GM11168 (cell line): ENCODE measurements at regions not wholly inside any gene's neighbourhood (a gene's known extent, or its start where the extent isn't known, plus 50 kb on each side); places are given as distances from the start of the nearest gene placed in this dataset.
"Not testable (repeated sequence)": the region's sequence is repeated elsewhere in the genome, so short reads cannot be mapped to it uniquely, and the experiment has no call there.

Experiments used
- in situ Hi-C: fragments of 300-500 bp; cut with MboI; formaldehyde crosslinking; loops from one replicate; pipeline ENCODE4 v1.12.0; 2022; ENCODE audit warnings: low sequenced_read_pairs; ENCODE audit not compliant: unreplicated experiment

- in situ Hi-C loops, result no loop called here
Measured at GRCh38 chr1:30250984-30251850, 472.2 kb downstream of the MATN1 start.

DNA sequence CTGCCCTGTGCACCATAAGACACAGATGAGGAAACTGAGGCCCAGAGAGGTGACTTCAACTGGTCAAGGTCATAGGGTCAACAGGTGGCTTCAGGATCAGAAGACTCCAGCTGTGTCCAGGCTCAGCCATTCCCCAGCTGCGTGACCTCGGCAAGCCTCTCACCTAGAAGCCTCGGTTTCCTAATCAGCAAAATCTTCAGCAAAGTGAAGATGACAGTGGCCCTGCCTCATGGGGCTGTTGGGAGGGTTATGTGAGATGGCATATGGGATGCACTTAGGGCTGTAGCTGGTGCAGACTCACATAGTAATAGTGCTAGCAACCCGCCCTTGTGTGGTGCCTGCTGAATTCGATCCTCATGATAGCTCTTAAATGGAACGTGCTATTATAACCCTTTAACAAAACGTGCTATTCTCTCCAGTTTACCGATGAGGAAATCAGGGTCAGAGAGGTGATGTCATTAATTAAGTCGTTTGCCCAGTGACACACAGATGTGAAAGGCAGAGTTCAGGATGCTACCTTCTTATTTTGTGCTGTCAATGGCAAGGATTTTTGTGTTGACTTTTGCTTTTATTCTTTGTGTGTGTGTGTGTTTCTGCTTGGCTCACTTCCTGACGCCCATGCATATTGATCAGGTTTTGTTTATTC is 472.9 kb downstream of the MATN1 start:
- in situ Hi-C loops, result no loop called here

DNA sequence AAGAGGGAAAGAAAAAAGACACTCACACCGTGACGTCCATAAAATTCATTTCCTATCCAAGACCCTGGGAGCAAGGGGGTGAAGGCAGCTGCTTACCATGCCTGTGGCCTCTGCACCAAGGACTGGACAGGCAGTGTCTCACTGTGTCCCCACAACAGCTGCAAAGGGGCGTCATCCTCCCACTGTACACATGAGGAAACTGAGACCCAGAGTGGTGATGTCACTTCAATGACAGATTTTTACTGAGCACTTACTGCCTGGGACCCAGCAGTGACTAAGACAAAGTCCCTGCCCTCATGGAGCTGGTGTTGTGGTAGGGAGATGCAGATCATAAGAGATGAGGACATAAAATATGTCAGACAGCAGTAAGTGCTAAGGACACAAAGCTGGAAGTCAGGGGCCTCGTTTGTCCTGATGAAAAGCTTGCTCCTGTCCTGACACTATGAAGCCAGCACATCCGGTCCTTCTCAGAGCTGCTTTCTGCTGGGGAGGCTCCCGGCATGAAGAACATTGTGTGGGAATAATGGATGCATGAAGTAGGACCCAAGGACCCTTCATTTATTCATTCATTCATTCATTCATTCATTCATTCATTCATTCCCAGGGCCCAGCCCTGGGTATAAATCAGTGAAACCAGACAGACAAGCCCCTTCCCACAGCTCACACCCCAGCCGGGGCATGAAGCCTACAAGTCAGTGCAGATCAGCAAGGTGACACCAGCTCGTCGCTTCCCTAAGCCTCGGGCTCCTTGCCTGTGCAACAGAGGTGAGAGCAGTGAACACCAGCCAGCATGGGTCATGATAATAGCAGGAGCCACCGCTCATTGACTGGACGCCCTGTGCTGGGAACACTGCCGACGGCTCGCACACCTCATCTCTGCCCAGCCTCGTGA is 473.7 kb downstream of the MATN1 start:
- in situ Hi-C loops, result no loop called here

DNA sequence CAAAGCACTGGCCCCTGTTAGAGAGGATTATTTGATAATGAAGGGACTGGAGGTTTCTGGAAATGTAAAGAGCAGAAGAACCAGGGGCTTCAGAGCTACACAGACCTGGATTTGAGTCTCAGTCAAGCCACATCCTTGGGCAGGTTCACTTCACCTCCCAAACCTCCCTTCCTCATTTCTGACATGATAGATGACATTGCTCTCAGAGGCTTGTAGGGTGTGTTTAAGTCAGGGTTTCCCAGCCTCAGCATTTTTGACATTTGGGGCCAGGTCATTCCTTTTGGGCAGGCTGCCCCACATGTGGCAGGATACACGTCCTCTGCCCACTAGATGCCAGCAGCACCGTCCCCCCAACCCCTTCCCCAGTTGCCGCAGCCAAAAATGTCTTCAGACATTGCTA is 474.6 kb downstream of the MATN1 start:
- in situ Hi-C loops, result no loop called here

- in situ Hi-C loops, result no loop called here
Measured at GRCh38 chr1:30248373-30248772, 475.0 kb downstream of the MATN1 start.

DNA sequence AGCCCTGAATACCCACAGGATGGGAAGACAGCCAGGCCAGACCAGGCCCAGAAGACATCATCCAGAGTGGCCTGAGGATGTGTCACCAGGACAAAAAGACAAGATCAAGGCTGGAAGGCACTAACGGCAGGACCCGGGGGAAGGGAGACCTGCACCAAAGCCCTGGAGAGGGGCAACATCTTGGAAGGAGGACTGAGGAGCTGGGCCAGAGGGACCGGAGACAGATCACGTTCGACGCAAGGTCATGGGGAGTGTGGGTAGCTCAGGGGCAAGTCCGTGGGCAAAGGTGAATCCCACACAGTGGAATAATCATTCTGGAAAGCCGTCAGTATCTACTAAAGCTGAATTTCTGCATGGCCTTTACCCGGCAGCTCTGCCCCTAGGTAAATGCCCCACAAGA is 478.6 kb downstream of the MATN1 start:
- in situ Hi-C loops, result no loop called here

DNA sequence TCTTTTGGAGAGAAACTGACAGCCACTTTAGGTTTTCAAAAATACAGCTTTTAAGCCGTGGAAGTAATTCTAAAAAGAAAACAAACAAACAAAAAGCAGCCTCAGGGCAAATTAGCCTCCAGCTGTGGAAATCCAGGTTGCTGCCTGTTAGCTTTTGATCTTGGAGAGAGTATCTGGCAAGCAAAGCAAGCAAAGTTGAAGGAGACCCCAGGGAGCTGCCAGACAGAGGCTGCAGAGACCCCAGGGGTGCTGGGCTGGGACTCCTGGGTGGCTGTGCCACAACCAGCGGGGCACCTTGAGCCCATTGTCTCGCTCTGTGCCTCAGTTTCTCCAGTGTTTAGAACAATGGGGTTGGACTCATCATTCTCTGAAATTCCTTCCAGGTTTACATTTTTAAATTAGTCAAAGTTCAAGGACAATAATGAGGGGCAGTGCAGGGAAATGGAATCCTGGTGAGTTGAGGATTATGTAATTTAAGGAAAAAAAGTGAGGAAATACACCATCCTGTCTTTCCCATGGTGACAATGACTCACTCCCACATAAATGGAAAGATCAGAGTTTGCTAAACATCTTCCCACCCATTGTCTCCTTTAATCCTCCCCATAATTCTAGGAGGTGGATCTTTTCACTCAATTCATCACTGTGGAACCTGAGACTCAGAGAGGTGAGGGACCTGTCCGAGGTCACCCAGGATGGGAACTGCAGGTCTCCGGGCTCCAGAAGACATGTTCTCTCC is 480.5 kb downstream of the MATN1 start:
- in situ Hi-C loops, result no loop called here

DNA sequence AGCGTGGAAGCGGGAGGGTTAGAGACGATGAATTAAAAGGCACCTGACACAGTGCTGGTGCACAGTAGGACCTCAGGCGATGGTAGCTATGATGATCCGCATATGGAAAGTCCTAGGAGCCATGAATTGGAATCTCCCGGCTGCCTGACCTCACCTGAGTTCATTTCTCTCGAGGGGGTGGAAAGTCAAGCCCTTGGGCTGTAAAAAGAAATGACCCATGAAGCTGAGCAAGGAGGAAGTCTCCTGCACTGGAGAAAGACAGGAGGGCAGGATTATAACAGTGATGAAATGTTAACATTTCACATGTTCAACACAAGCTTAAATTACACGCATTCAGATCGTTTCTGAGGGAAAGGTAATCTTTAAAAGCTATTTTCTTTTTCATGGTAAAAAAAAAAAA is 481.2 kb downstream of the MATN1 start:
- in situ Hi-C loops, result no loop called here

- in situ Hi-C loops, result no loop called here
Measured at GRCh38 chr1:30241681-30242080, 481.7 kb downstream of the MATN1 start.

DNA sequence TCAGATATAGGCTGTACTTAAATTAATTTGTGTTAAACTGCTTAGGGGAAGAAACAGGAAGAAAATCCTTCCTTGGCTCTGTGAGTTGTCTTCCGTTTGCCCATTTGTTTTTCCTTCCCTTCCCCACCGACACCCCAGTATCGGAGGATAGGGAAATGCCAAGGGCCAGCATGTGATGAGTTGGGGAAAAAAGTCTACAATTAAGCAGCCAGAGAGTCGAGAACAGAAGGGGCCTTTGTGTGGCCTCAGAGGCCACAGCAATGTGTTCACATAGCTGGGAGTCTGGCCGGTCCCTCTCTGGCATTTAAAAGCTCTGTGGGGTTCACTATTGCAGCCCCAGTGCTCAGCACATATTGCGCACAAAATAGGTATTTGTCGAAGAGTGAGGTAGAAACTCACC is 489.3 kb downstream of the MATN1 start:
- in situ Hi-C loops, result no loop called here

- in situ Hi-C loops, result no loop called here
Measured at GRCh38 chr1:30232288-30232899, 491.0 kb downstream of the MATN1 start.

DNA sequence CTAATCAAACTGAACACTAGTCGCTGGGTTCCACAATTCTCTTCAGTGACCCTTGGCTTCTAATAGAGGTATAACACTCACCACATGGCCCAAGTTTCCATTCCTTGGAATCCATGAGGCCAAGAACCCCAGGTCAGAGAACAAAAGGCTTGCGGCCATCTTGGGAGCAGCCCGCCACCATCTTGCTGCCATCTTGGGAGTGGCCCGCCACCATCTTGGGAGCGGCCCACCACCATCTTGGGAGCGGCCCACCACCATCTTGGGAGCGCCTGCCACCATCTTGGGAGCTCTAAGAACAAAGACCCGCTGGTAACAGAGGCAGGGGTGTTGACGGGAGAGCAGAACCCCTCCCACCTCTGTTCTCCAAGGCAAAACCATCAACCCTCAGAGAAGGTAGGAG is 493.4 kb downstream of the MATN1 start:
- in situ Hi-C loops, result no loop called here

- in situ Hi-C loops, result no loop called here
Measured at GRCh38 chr1:30229557-30229956, 493.8 kb downstream of the MATN1 start.

DNA sequence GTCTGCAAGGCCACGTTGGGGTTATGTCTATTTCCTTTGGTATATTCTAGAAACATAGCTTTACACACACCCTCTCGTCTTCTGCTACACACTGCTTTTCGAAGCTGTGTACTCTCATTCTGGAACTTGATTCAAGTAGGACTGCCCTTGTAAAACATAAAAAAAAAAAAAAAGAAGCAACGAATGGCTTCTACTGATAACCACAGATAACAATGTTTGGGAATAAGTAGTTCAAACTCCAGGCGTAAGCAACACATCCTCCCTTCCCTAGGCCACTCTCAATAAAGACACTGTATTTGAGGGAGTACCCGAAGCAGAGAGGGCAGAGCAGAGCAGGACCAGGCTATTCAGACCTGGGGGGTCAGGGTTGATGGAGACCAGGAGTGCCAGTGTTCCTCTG is 496.7 kb downstream of the MATN1 start:
- in situ Hi-C loops, result no loop called here

DNA sequence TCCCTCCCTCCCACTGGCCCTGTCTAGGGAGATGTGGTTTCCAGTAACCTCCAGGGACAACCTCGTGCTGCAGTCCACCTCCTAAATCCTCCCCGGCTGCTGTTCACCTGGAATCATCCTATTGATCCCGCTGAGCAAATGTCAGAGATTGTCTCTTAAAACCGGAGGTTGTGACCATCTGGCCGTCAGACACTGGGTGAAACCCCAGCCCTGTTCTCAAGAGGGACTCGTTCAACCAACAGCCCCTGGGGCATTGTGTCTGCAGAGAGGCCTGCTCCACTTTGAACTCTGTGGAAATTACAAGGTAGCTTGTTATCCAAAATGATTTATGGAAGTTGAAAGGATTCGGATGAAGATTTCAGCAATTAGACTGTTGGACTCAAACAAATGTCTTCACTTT is 498.0 kb downstream of the MATN1 start:
- in situ Hi-C loops, result no loop called here

GRCh38 chr1:30219675-30220074 is 503.7 kb downstream of the MATN1 start:
- in situ Hi-C loops, result no loop called here

- in situ Hi-C loops, result no loop called here
Measured at GRCh38 chr1:30218438-30218837, 504.9 kb downstream of the MATN1 start.

- in situ Hi-C loops, result no loop called here
Measured at GRCh38 chr1:30216602-30217001, 506.8 kb downstream of the MATN1 start.

DNA sequence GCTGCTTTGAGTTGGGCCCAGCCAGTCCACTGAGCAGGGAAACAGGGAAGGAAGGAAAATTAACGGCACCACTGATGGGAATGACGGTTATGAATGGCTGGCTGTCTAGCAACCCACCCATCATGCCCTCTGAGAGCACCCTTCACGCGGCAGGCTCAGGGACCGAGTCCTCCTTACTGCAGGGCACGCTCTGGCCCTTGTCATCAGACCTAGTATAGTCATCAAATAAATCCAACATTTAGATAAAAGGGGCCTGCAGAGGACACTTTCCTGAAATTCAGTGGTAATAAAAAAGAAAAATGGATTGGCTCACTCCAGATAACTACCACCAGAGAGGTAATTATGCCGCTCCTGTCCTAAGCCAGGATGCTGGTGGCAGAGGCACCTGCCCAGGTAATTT is 509.4 kb downstream of the MATN1 start:
- in situ Hi-C loops, result no loop called here

DNA sequence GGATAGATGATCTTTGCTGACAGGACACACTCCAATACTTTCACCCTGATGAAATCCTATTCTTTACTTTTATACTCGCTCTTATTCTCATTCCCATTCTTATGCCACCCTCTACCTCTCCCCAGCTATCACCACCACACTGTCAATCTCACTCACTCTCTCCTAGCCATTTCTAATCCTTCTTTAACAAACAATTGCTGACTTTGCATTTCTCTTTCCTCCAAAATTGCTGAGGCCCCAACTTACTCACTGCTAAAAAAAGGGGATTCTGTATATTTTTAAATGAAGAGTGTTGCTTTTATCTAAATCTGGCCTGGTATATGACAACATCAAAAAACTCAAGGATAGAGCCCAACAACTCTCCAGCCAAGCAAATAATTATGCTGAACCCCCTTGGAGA is 515.4 kb downstream of the MATN1 start:
- in situ Hi-C loops, result not testable (repeated sequence)
